HG03196 (cell line): ENCODE measurements at regions not wholly inside any gene's neighbourhood (a gene's known extent, or its start where the extent isn't known, plus 50 kb on each side); places are given as distances from the start of the nearest gene placed in this dataset.

Experiments used
- ATAC-seq: cut with Tn5 transposase; IDR thresholded peaks from one replicate; pipeline ENCODE4 v1.9.1; 2021; ENCODE audit not compliant: unreplicated experiment

- no peak for ATAC-seq
Observed at GRCh38 chr5:103498800-103499551, 63.6 kb downstream of the NUDT12 start.

- ATAC-seq, result no peak
Observed at GRCh38 chr5:103498211-103498610, 64.4 kb downstream of the NUDT12 start.

DNA sequence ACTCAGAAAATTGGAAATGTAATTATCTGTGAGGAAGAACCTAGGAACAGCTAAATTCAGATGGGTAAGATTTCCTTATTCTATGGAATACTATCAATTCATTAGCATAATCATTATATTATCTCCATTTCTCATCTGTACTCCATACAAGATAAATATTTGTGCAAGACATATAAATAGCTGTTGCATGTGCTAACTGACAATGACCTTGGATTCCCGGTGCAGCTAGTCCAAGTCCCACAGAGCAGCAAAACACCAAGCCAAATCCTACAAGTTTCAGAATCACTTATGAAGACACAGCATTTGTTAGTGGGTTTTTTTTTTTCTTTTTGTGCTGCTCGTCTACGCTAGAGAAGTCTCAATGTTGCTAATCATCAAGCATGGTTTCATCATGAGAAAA, 64.8 kb downstream of the NUDT12 start:
- ATAC-seq, result no peak

DNA sequence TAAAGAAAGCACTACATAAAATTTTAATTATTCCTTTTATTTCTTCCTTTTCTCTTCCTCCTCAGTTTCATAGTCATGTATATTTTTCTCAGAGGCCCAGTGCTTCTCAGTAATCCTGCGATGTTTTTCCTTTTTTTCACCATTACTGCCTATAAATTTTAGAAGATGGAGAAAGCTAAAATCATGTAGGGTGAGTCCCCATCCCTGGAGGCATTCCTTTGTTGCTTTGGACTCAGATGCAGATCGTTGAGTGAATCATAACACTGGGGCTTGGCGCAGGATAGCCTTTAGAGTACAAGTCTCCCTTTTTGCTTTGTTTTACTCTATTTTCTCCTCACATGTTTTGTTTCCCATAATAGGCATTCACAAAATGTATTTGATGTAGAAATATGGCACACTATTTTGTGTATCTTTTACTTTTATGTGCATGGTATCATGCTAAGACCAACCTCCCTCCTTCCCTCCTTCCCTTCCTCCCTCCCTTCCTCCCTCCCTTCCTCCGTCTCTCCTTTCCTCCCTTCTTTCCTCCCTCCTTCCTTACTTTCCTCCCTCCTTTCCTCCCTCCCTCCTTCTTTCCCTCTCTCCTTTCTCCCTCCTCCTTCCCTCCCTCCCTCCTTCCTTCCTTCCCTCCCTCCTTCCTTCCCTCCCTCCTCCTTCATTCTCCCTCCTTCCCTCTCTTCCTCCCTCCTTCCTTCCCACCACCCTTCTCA, 72.4 kb downstream of the NUDT12 start:
- ATAC-seq, result no peak

- no peak for ATAC-seq
Observed at GRCh38 chr5:103489307-103489706, 73.3 kb downstream of the NUDT12 start.

DNA sequence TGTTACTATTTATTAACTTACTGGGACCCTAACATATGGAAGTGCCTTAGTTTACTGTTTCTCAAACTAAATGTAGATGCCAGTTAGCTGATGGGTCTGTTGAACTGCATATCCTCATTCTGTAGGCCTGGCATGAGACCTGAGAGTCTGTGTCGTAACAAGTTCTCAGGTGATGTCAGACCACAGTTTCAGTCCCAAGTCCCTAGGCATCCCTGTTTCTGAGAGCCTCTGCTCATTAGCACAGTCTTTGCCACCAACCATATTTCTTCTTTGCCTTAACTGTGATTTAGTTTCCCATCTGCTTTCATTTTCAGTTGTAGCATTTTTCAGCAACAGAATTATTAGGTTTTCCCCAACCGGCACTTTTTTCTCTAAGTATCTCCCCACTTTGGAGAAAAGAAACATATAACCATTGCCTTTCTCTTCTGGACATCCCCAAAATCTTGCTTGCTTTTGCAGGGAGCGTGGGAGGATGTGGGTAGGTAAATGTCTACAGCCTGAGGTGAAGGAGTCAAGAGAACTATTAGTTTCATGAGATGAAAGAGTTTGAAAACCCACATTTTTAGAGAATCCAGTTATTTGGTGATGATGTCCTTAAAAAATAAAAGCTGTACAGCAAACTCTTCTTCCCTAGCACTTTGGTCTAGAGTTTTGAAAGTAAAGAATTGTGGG, 74.6 kb downstream of the NUDT12 start:
- no peak for ATAC-seq

- no peak for ATAC-seq
Observed at GRCh38 chr5:103487218-103487617, 75.4 kb downstream of the NUDT12 start.

DNA sequence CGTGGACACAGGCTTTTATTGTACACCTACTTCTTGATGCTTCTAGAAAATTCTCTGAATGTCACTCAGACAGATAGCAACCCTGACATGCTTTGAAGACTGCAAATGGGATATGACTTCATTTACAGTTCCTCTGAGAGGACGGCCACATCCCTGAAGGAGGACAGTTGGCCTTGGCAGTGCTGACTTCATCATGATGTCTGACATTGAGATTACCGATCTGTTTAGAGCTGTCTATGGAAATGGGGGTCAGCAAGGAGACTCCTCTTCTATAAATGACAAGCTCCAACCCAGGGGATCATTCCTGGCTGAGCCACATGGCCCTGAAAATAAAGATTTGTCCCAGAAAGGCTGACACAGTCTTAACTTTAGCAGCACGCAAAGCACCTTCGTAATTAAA, 75.8 kb downstream of the NUDT12 start:
- ATAC-seq, result no peak

GRCh38 chr5:103480246-103480645, 82.3 kb downstream of the NUDT12 start:
- ATAC-seq, result no peak

DNA sequence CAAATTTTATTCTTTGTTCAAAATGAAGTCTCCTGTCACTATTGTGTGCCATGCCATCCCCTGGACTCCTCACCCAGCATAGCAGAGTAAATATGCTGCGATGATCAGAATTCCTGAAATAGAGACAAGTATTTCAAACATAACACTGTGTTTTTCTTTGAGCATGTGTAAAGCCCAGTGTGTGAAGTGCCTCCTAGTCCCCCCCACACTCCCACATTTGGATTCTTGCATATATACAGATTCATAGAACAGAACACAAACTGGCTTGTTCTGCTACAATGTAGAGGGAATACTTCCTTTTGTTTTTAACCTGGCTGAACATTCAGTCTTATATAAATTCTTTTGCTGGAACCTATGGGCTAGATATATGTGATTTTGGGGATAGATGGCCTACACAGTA, 84.9 kb downstream of the NUDT12 start:
- no peak for ATAC-seq

GRCh38 chr5:103476811-103477210, 85.8 kb downstream of the NUDT12 start:
- no peak for ATAC-seq

DNA sequence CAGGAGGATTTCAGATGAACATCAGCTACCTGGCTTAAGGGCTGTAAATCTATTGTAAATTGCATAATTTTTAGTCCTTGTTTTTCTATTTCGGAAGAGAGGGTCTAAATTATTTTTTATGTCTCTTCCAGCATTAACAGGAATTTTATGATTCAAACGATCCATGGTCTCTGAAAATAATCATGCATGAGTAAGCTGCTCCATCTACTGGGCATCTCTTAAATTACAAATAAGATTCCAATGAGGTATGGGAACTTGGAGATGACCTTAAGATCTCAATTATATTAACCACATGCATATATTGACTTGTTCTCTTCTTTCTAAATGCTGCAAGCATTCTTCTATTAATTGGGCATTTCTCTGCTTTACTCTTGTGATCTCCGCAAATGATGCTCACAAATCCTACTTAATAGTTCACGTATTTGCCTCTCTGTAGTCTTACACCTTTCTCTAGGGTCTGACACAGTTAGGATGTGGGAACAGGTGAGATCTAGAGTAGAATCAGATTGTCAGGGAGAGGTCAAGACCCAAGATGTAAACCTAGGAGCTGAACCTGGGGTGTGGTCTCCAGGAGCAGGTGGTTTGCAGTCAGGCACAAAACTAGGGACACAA, 86.9 kb downstream of the NUDT12 start:
- no peak for ATAC-seq

- ATAC-seq, result no peak
Observed at GRCh38 chr5:103474677-103475076, 87.9 kb downstream of the NUDT12 start.

- ATAC-seq, result no peak
Observed at GRCh38 chr5:103473725-103474124, 88.9 kb downstream of the NUDT12 start.

DNA sequence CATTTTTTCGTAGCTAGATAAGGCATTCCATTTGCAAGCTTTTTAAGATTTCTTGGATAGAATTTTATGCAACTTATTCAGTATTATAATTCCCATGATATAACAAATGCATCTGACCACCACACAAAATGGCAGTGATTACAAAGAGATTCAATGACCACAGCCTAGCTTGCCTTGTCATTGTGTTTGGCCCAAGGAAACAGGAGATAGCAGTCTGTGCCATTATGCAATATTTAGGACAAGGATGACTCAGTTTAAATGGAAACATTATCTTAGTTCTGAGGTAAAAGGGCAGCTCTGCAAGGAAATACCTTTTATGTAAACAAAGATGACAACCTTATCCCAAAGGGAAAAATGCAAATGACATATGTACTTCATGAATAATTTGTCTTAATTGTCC, 89.8 kb downstream of the NUDT12 start:
- no peak for ATAC-seq

DNA sequence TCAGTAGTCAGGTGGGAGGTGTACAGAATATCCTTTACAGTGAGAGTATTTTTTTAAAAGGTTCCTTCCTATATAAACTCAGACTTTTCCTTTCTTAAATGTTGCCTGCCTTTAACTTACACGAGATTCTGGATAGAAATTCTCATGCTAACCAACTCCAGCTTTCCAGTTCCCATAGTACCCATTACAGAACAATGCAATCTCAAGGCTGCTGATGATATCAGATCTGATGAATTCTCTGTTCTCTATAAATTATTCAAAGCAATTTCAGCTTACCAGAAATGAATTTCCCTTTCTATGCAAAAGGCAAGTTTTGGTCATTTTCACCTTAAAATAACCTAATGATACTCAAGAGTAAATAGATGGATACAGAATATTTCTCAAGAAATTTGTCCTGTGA, 90.3 kb downstream of the NUDT12 start:
- ATAC-seq, result no peak

GRCh38 chr5:103469288-103470040, 93.1 kb downstream of the NUDT12 start:
- ATAC-seq, result no peak

- no peak for ATAC-seq
Observed at GRCh38 chr5:103467831-103468230, 94.8 kb downstream of the NUDT12 start.

DNA sequence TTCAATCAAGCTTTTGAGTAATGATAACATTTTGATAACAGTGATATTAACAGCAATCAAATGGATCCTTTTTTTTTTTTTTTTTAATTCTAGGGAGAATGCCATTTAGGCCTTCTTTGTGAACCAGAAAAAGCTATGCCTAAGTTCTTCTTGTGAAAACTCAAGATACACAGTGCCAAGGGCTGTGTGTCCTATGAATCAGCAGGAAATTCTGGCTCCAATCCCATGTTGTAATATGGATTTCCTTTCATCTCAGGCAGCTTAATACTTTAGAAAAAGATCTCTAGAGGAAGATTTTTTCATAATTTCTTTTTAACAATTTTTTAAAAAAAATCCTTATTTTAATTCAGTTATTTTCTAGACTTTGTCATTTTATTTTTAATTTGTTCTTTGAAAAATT, 96.1 kb downstream of the NUDT12 start:
- no peak for ATAC-seq

DNA sequence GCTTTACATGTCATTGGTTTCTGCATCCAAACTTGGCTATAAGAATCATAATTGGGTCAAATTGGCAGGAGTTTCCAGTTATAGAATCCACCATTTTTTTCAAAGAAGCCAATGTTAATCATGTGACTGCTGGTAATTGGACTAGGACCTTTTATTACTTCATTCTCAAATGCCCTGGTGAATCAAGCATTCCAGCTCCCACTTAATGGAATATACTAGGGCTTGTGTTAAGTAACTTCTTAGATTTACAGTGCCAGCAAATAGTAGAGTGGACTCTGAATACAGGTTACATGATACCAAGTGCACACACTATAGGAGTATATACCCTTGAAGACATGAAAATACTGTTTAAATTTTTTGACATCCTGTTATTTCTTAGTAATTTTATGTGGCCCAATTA, 96.7 kb downstream of the NUDT12 start:
- no peak for ATAC-seq
